GM21737 (cell line): ENCODE measurements at regions not wholly inside any gene's neighbourhood (a gene's known extent, or its start where the extent isn't known, plus 50 kb on each side); places are given as distances from the start of the nearest gene placed in this dataset.
"Not testable (repeated sequence)": the region's sequence is repeated elsewhere in the genome, so short reads cannot be mapped to it uniquely, and the experiment has no call there.

Source experiments
- ATAC-seq: cut with Tn5 transposase; IDR thresholded peaks from one replicate; pipeline ENCODE4 v1.9.1; 2021; ENCODE audit warnings: mild to moderate bottlenecking, moderate library complexity; ENCODE audit not compliant: unreplicated experiment

DNA sequence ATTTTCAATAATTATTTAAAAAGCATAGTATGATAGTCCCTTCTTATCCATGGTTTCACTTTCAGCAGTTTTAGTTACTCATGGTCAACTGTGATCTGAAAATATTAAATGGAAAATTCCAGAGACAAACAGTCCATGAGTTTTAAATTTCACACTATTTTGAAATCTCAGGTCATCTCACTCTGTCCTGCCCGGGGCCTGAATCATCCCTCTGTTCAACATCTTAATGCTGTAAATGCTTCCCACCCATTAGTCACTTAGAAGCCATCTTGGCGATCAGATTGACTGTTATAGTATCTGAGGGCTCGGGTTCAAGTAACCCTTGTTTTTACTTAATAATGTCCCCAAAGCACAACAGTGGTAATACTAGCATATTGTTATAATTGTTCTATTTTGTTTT lies 1509.3 kb downstream of the FAM181B start:
- no peak for ATAC-seq

DNA sequence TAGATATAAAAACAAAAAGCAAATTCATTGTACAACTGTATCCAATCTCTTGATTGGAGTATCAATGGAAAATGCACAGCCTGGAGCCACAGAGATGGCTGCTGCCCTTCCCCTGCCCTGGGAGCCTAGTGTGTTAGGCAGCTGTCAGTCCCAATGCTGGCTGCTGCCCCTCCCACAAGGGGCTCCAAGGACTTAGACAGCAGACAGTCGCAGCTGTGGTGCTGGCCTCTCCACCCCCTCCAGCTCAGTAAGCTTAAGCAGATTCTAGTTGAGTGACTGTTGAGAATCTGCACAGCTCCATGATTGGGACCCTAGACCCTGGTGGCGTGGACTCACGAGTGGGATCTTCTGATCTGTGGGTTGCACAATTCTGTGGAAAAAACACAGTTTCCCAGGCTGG lies 1511.2 kb downstream of the FAM181B start:
- no peak for ATAC-seq

DNA sequence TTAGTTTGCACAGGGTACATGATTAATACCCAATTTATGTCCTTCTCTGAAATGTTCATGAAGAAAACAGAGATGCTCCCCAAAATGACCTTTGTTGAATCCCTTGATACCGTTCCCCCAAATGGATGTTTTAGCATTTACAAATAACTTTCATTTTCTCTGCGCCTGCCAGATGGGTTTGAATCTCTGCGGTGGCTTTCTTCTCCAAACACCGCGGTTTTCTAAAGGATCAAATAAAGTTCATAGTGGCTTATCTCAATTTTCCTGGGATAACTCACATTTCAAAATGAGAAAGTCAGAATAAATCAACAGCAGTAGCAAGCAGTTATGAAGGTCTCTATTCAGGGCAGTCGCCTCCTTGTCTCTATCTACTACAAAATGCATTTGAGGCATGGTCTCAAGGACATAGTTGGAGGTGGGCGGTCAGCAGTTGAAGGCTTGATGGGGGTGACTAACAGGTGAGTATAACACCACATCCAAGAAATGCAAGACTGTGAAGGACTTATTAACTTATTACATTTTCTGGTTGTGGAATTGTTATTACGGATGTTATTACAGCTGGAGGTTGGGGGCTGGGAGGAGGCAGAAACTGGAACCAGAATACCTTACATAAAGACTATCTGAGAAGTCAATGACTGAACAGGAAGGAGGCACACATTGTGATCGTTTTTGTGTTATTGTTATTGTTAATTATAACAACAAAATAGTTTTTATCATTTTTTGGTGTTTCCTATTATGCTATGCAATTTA lies 1513.3 kb downstream of the FAM181B start:
- ATAC-seq = no peak

DNA sequence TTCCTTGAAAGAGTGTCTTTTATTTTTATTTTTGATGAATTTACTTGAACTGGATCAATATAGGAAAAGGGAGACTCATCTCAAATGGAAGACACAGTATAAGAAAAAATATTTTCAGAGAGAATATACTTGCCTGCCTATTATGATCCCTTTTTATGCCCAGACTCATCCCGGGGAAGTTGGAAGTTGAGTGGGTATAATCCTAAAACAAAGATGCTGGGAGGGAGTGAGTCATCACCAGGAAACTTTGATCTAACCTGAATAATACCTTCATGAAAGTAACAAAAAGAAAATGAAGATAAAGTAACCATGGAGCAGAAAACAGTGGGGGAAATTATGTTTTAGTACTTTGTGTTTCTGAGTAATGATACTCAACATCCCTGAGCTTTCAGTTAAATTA lies 1514.0 kb downstream of the FAM181B start:
- ATAC-seq = no peak

DNA sequence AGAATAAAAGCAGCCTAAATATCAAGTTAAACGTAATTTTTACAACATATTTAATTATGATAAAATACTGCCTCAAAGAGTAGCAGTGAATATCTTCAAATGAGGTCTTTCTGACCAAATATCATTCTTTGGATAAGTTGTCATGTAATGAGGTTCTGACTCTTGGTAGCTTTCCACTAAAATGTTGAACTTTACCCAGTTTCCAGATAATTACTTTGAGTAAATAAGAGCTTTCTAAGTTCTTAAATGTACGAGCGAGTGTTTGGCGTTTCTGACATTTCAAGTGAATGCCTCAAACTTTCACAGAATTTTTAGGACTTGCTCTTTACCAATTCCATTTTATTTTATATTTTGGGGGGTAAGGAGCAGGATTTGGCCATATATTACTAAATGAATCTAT lies 1515.2 kb downstream of the FAM181B start:
- no peak for ATAC-seq

DNA sequence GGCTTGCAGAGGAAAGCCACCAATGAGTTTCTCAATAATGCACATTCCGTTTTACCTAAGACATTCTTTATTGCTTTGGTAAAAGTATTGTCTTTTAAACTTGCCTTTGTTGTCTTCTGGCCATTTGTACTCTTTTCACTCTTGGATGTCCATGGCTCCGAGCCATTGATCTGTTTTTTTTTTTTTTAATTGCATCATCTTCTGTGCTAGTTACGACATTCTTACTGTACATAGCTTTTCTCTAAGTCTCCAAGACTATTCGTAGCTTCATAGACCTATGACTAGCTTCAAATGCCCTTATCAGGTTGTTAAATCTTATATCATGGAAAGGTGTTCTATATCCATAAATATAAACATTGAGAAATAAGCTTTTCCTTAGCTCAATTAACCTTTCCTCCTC lies 1522.6 kb downstream of the FAM181B start:
- no peak for ATAC-seq

DNA sequence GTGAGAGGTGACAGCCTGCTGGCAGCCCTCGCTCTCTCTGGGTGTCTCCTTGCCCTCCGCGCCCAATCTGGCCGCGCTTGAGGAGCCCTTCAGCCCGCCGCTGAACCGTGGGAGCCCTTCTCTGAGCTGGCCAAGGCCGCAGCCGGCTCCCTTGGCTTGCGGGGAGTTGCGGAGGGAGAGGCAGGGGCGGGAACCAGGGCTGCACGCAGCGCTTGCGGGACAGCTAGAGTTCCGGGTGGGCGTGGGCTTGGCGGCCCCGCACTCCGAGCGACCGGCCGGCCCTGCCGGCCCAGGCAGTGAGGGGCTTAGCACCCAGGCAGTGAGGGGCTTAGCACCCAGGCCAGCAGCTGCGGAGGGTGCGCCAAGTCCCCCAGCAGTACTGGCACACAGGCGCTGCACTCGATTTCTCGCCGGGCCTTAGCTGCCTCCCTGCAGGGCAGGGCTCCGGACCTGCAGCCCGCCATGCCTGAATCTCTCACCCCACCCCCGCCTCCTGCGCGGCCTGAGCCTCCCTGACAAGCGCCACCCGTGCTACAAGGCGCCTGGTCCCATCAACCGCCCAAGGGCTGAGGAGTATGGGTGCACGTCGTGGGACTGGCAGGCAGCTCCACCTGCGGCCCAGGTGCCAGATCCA lies 1526.1 kb downstream of the FAM181B start:
- no peak for ATAC-seq

DNA sequence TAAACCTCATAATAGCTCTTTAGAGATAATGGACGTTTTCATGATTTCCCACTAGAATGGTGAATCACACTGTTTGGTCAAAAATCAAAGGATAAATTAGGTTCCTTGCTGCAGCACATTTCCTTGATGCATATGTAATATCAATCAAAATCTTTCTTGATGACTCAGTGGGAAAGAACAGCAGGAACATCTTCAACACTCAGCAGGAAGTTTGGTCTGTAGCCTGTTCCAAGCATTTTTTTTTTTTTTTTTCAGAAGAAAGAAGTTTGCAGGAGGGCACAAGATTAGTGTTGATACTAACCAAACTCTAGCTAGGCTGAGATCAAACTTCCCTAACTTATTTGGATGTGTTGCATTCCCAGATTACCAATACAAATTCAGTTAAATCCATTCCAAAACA lies 1529.8 kb downstream of the FAM181B start:
- no peak for ATAC-seq

DNA sequence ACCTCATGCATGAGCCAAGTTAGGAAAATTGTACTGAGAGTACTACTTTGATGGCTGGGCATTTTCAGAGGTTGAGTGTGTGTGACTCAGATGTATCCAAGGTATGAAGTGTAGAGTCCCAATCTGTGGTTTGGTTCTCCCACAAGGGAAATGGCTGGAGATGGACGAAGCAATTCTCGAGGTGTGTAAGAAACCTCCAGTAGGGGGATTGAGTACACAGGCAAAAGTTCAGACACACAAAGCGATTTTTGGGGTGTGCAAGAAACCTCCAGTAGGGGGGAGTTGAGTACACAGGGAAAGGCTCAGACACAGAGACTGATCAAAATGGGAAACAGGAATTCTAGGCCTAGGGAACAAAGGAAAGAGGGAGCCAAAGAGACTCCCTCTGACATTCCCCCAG lies 1536.3 kb downstream of the FAM181B start:
- ATAC-seq = no peak

DNA sequence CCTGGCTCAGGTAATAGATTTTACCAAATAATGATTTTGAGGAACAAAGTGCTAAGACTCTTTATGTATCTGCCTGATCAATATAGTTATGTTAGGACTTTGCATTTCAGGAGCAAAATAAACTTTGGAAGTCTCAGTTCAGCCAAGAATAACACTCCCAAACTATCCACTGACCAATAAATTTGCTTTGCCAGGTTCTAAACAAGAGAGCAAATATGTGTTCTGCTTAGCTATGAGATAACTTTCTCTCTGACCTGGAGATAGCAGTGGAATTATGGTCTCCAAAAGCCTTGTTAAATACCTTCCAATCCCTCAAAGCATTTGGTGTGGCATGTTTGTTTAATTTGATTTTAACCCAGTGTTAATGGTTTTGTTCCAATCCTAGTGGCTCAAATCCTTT lies 1541.1 kb downstream of the FAM181B start:
- ATAC-seq = no peak

DNA sequence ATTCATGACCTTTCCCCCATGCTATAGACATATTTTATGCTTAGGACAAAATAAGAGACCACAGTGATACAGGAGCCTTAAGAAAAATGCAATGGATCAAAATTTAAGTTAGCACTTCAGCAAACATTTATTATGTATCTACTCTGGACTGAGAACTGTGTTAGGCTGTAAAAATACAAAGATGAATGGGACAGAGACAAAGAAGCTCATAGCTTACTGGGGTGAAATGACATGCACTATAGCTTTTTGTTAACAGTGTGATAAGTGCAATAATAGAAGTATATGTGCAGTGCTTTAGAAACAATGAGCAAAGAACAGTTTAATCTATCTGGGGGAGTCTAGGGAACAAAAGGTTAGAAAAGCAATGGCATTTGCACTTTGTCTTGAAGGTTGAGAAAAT lies 1543.1 kb downstream of the FAM181B start:
- ATAC-seq = no peak

DNA sequence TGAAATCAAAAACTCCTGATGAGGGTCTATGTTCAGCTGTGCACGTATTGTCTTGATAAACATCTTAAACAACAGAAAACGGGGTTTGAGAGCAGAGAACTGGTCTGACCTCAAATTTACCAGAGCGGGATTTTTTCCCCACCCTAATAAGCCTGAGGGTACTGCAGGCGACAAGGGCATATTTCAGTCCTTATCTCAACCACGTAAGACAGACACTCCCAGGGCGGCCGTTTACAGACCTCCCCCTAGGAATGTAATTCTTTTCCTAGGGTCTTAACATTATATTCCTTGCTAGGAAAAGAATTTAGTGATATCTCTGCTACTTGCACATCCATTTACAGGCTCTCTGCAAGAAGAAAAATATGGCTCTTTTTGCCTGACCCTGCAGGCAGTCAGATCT lies 1546.6 kb downstream of the FAM181B start:
- ATAC-seq = not testable (repeated sequence)

DNA sequence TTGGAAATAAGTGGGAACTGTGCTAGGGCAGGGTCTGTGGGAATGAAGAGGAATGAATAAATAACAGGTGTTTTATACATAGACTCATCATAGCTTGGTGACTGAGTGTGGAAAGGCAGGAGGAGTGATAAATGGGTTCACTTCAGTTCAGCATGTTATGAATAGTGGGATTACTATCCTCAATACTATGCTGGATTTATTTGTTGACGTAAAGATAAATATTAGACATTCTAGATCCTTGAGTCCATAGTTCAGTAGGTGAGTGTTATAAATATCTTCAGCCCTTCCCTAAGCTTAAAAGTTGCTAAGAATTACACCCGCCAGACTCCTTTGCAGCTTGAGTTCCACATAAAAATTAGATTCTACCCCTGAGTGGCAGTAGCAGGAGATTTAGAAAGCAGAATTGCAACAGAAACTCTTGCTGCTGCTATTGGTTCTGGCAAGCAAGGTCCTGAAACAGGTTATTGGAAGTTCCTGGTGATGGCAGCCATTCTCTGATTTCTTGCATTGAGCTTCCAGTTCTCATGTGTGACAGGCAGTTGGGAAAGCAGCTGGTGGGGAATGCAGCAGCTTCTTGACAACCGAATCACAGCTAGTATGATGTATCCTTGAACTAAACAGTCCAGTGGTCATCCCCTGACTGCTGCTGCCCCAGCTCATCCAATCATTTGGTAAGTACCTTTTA lies 1558.9 kb downstream of the FAM181B start:
- ATAC-seq = no peak

DNA sequence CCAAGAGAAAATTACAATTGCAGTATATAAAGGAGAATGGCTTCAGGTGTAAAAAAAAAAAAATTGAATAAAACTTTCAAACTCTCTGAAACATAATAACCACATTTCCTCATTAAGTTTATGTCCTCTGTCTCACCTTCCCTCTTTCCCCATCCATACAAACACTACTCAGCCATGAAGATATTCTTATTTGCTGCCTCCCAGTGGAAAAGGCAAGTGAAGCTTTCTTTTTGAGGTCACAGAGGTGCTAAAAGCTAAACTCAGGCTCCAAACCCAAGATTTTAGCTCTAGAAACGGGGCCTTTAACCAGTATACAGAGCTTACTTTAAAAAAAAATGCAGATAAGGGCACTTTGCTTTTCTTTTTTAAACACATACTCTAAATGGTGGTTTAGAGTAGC lies 1568.5 kb downstream of the FAM181B start:
- ATAC-seq = no peak

DNA sequence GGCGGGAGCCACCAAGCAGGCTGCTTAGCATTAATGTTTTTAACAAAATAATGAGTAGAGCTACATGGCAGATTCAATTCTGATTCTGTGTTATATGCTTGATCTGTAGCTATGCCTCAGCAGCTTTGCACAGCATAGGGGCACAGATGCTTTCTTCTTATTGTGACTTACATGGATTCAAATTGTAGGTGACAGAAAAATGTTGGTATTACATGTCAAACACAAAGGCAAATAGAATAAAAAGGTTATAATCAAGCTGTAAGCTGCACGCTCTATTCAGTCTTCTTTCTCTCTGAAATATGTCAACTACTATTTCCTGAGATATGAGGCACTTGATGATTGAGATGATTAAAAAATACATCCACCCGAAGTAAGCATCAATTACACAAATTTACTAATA lies 1573.8 kb downstream of the FAM181B start:
- no peak for ATAC-seq

DNA sequence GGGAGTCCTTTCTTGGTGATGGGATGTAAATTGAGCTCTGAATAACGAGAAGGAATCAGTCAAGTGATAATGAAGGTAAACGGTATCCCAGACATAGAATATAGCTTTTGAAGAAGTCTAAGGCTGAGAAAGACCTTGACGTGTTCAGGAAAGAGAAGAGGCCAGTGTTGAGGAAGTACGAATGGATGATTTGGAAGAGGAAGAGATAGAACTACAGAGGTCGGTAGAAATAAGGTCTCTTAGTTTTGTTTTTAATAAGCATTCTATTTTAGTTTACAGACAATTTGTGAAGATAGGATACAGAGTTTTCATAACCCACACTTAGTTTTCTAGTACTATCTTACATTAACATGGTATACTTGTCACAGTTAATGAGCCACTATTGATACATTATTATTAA lies 1598.1 kb downstream of the FAM181B start:
- ATAC-seq = no peak

DNA sequence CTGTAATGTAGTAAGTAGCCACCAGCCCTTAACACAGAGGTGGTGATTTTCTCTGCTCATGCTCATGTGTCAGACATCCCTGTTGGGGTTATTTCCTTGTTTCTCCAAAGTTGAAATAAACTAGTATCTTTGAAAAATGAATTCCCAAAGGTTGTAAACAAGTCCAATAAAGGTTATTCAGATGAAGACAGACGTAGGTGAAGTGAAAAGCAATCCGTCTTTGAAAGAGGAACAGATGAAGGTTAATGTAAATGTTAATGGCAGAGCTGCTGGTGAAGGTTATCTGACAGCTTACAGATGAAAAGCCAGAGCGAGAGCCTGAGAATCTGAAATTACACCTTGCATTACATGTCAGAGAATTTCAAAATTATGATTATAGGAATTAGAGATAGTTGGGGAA lies 1604.0 kb downstream of the FAM181B start:
- no peak for ATAC-seq

DNA sequence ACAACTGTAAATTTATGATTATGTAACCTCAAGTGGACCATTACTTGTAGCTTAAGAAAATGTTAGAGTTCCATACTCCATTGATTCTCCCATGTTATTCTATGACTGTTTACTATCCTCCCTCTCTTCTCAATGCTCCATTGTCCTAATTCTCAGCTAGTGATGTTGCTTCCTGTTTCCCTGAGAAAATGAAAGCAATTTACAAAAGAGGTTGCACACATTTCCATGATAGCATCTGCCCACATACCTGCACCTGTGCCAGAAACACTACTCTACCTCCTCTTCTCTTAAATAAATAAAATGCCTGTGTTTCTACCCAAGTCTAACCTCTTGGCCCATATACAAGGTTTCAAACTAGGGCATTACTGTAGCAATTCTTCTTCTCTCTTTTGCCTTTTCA lies 1620.9 kb downstream of the FAM181B start:
- no peak for ATAC-seq

DNA sequence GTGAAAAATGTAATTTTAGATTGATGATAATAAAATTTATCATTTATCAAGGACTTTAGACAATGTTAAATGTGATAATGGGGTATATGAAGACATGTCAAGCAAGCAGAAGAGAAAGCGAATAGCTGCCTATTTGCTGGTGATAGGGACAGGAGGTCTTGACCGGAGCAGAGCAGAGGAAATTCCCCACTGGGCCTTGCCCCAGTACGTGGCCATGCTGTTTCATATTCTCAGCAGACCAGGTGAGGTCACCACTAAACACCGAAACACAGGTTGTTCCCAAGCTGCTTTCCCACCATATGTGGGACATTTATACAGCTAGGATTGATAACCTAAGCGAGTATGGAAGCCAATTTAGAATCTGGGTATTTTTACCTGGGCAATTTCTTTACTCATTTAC lies 1629.6 kb downstream of the FAM181B start:
- ATAC-seq = no peak

DNA sequence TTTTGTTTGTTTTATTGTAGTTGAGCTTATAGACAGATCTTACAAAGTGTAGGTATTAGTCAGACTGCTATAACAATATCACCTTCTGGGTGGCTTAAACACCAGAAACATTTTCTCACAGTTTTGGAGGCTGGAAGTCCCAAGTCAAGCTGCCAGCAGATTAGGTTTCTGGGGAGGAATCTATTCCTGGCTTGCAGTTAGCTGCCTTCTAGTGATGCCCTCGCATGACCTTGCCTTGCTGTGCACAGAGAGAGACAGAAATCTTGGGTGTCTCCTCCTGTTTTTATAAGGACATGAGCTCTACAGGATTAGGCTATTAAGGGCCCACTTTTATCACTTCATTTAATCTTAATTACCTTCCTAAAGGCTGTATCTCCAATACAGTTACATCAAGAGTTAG lies 1635.2 kb downstream of the FAM181B start:
- ATAC-seq = no peak

DNA sequence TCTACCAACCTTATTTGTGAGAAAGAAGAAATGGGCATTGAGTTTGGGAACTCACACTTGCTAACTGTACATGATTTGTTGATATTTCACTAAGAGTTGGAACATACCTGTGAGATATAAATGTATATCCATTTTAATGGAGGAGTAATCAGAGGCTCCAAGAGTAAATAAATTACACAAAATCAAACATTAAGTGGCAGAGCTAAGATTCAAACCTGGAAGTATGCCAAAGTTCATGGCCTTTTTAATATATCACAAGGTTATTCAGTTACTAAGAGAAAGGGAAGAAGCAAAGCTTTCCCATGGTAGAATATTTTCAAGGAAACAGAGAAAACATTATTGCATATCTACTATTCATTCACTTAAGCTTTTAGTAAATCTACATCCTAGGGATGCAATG lies 1641.1 kb downstream of the FAM181B start:
- ATAC-seq = no peak

DNA sequence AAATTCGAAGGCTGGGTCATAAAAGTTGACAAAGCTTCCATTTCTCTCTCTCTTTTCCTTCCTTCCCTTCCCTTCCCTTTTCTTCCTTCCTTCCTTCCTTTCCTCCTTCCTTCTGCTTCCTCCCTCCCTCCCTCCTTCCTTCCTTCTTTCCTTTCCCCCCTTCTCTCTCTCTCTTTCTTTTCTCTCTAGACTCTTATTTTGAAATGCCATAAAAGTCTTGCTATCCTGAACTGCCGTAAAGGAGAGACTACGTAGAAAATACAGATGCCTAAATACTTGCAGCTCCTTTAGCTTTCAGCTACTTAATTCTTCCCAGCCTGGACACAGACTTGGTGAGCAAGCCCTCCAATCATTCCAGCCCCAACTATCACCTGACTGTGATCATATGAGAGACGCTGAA lies 1644.4 kb downstream of the FAM181B start:
- no peak for ATAC-seq
